GM12875 (cell line): ENCODE measurements at regions not wholly inside any gene's neighbourhood (a gene's known extent, or its start where the extent isn't known, plus 50 kb on each side); places are given as distances from the start of the nearest gene placed in this dataset.

Experiments used
- H3K4me3 ChIP-seq: one replicate; pipeline ENCODE4 v1.5.1; 2011; ENCODE audit warnings: low read depth, low read length, control low read depth
- CTCF ChIP-seq: IDR thresholded peaks from 2 replicates; pipeline ENCODE4 v1.5.1; 2011; ENCODE audit warnings: low read depth, mild to moderate bottlenecking, control low read depth, inconsistent platforms, low read length, moderate library complexity, borderline replicate concordance; ENCODE audit not compliant: insufficient read depth

GRCh38 chr7:16933296-16934279, 51.8 kb upstream of the AGR3 start:
- no peak overlapping the region for H3K4me3 ChIP-seq
- no peak for TF ChIP-seq CTCF

GRCh38 chr7:16934722-16935340, 53.0 kb upstream of the AGR3 start:
- H3K4me3 ChIP-seq = no peak overlapping the region
- TF ChIP-seq CTCF = no peak

- no peak for TF ChIP-seq CTCF
Measured at GRCh38 chr7:16935341-16935735, 53.6 kb upstream of the AGR3 start.

GRCh38 chr7:16936626-16937422, 55.0 kb upstream of the AGR3 start:
- no peak overlapping the region for H3K4me3 ChIP-seq
- no peak for TF ChIP-seq CTCF

More at GRCh38 chr7:16935341-16935735, 53.6 kb upstream of the AGR3 start:
- H3K4me3 ChIP-seq = no peak overlapping the region

GRCh38 chr7:16939161-16939560, 57.4 kb upstream of the AGR3 start:
- TF ChIP-seq CTCF = no peak
- H3K4me3 ChIP-seq = no peak overlapping the region

- TF ChIP-seq CTCF = no peak
- H3K4me3 ChIP-seq = no peak overlapping the region
Measured at GRCh38 chr7:16940776-16941175, 59.0 kb upstream of the AGR3 start.
